ENCODE measurements at regions not wholly inside any gene's neighbourhood (a gene's known extent, or its start where the extent isn't known, plus 50 kb on each side); places are given as distances from the start of the nearest gene placed in this dataset.

DNA sequence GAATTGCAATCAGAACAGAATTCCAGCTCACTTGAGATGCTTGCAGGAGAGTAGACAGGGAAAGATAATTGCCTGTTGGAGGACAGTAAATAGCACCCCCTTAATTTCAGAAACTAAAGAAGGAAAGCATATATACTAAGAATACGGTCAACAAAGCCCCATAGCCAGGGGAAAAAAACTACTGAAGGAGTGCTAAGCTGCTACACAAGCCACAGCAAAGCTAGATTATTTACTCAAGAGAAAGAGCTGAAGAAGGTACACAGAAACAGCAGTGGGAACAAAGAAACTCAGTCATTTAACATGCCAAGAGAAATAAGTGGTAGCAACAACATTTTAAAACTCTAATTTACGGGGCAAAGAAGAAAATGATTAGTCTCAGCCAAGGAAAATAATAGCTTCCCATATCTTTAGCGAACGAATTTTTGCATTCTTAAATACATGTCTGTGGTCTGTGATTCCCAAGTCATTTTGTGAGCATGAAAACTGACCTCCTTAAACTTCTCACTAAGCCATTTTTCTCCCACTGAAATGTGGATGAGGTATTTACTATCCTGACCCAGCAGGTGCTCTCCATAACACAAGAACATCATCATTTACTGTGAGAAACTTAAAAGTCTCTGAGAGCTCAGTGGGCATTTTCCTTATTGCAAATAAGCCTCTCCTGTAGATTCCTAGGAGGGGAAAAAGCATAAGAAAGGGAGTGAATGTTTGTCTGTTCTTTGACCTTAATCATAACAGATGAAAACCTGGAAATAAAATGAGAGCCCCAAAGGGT is 196.0 kb downstream of the PAX3 start:
- Histone ChIP-seq H3K4me1 (no peaks in the 10 kb centered on the region), H3K4me3 (no peak overlapping the region), H3K9me3 (no peaks in the 10 kb centered on the region), H3K36me3 (no peaks in the 10 kb centered on the region), H3K27me3 (no peaks in the 10 kb centered on the region), H3K27ac (no peak overlapping the region)
- TF ChIP-seq, protein P1, sequence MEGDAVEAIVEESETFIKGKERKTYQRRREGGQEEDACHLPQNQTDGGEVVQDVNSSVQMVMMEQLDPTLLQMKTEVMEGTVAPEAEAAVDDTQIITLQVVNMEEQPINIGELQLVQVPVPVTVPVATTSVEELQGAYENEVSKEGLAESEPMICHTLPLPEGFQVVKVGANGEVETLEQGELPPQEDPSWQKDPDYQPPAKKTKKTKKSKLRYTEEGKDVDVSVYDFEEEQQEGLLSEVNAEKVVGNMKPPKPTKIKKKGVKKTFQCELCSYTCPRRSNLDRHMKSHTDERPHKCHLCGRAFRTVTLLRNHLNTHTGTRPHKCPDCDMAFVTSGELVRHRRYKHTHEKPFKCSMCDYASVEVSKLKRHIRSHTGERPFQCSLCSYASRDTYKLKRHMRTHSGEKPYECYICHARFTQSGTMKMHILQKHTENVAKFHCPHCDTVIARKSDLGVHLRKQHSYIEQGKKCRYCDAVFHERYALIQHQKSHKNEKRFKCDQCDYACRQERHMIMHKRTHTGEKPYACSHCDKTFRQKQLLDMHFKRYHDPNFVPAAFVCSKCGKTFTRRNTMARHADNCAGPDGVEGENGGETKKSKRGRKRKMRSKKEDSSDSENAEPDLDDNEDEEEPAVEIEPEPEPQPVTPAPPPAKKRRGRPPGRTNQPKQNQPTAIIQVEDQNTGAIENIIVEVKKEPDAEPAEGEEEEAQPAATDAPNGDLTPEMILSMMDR (IDR thresholded peaks at IDR 0.05), result no peak
- no peak for DNase-seq (ENCODE audit: low spot score in 2 of 2)
- intact Hi-C loops (cut with DNase I), result no loop called here

DNA sequence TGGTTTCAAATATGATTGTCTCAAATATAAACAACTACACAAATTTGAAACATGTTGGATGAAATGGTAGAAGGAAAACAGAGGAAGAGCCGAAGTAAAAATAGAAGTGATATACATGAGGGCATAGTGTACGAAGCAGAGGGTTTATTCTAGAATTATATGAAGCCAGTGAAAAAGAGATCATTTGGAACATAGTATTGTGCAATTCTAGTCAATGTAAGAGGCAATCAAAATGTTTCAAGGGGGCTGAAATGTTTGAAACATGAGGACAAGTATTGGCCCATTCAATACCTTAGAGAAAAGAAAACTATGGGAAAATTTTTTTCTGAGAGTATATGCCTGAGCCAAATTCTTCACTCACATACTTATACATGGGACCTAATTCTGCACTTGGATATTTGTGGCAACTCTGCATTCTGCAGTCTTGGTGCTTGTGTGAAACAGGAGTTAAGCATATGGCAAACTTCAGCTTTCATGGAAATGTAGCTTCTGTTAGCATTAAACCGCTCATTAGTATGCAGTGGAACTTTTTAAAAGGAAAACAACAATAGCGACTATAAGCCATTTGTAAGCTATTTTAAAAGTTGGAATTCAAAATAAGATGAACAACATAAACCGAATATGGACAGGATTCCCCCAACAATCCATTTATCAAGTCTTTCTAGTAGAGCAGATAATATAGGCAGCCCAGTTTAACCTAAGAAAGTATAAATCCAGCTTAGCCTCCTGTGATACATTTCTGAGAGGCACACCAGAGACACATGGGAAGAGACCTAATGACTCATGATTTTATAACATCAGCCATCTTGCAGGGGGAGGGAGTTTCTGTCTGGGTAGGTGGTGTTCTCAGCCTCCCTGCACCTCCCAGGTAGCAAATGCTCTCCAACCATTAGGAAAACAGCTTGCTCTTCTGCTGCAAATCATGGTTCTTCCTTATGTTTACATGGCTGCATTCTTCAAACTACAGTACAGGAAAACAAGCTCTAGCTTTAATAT is 197.8 kb downstream of the PAX3 start:
- no peaks in the 10 kb centered on the region for H3K36me3 ChIP-seq
- intact Hi-C loops (cut with DNase I), result no loop called here
- no peak overlapping the region for H3K4me3 ChIP-seq
- H3K27me3 ChIP-seq, result no peaks in the 10 kb centered on the region
- TF ChIP-seq, protein P1 (IDR thresholded peaks at IDR 0.05), result no peak
- no peaks in the 10 kb centered on the region for H3K9me3 ChIP-seq
- H3K27ac ChIP-seq, result no peak overlapping the region
- no peaks in the 10 kb centered on the region for H3K4me1 ChIP-seq
- no peak for DNase-seq (ENCODE audit: low spot score in 2 of 2)

DNA sequence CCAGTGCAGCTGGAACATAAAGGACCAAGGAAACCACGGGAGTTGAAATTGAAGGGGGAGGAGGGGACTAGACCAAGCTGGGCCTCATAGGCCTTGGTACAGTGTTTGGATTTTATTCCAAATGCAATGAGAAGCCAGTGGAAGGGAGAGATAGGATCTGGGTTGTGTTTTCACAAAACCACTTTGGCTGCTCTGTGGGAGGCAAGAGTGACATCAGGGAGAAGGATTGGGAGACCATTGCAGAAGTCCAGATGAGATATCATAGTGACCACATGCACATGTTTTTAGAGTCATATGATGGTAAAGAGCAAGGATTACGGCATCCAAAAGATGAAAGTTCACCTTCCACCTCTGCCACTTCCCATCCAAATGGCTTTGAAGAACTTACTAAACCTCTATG is 210.2 kb downstream of the PAX3 start:
- TF ChIP-seq, protein P1 (IDR thresholded peaks at IDR 0.05), result no peak
- DNase-seq (ENCODE audit: low spot score in 2 of 2), result no peak
- Histone ChIP-seq H3K36me3 (no peaks in the 10 kb centered on the region), H3K27ac (no peak overlapping the region), H3K4me1 (no peaks in the 10 kb centered on the region), H3K27me3 (no peaks in the 10 kb centered on the region), H3K4me3 (no peak overlapping the region), H3K9me3 (peaks cover 0 to 5% of the 10 kb centered on the region in 2 donors)
- intact Hi-C loops (cut with DNase I), result no loop called here

DNA sequence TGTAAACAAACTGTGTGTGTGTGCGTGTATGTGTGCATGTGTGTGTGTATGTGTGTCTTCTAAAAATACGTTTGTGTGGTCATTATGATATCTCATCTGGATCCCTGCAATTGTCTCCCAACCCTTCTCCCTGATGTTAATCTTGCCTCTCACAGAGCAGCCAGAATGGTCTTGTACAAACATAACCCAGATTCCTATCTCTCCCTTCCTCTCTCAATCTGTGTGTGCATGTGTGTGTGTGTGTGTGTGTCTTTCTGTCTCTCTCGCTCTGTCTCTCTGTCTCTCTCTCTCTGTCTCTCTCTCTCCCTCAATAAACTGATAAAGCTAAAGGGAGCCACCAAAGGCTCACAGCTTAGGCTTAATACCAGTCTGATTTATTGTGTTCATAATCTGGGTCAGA is 210.8 kb downstream of the PAX3 start:
- H3K4me1 ChIP-seq, result no peaks in the 10 kb centered on the region
- H3K36me3 ChIP-seq, result no peaks in the 10 kb centered on the region
- DNase-seq (ENCODE audit: low spot score in 2 of 2), result no peak
- H3K9me3 ChIP-seq, result peaks cover 0 to 5% of the 10 kb centered on the region in 2 donors
- H3K27me3 ChIP-seq, result no peaks in the 10 kb centered on the region
- TF ChIP-seq, protein P1 (IDR thresholded peaks at IDR 0.05), result no peak
- H3K27ac ChIP-seq, result no peak overlapping the region
- intact Hi-C loops (cut with DNase I), result no loop called here
- no peak overlapping the region for H3K4me3 ChIP-seq

DNA sequence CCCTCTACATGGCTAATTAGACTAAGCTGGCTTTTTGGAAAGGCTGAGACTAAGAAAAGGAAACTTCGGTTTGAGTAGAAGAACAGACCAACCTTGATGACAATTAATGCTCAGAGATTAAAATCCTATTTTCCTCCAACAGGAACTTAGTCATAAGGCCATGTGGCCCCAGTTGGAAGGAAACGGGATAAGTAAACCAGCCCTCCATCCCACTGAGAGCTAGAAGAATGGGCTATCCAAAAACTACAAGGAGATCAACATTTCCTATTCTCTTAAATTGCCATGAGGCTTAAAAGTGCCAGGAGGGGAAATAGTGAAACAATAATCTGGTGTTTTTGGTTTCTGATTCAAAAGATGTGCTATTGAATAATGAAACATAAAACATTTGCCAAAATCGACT is 216.6 kb downstream of the PAX3 start:
- H3K4me3 ChIP-seq, result no peak overlapping the region
- no peak for DNase-seq (ENCODE audit: low spot score in 2 of 2)
- H3K36me3 ChIP-seq, result no peaks in the 10 kb centered on the region
- H3K4me1 ChIP-seq, result no peaks in the 10 kb centered on the region
- H3K27ac ChIP-seq, result no peak overlapping the region
- no peaks in the 10 kb centered on the region for H3K9me3 ChIP-seq
- TF ChIP-seq, protein P1 (IDR thresholded peaks at IDR 0.05), result no peak
- H3K27me3 ChIP-seq, result no peaks in the 10 kb centered on the region
- intact Hi-C loops (cut with DNase I), result no loop called here

Data from ascending aorta (tissue), 2 donors.